ENCODE measurements at regions not wholly inside any gene's neighbourhood (a gene's known extent, or its start where the extent isn't known, plus 50 kb on each side); places are given as distances from the start of the nearest gene placed in this dataset.

- DNase-seq (ENCODE audit: low spot score) (no peak), ATAC-seq (ENCODE audit: insufficient number of reproducible peaks, low FRiP score, low read depth) (no peak)
- H3K4me1 ChIP-seq (ENCODE audit: control insufficient read depth in 1 of 2, low read depth in 2 of 2), result no peaks in the 10 kb centered on the region
- H3K36me3 ChIP-seq, result no peaks in the 10 kb centered on the region
- no peak overlapping the region for H3K4me3 ChIP-seq
- TF ChIP-seq CTCF (IDR thresholded peaks at IDR 0.05), result no peak
- H3K27ac ChIP-seq, result no peak overlapping the region
- H3K9me3 ChIP-seq, result no peaks in the 10 kb centered on the region
- no peaks in the 10 kb centered on the region for H3K27me3 ChIP-seq (replicated peaks; ENCODE audit: insufficient read depth)
Observed at GRCh38 chr14:42424501-42424900, 817.8 kb downstream of the LRFN5 start.

- no peak for ATAC-seq (ENCODE audit: insufficient number of reproducible peaks, low FRiP score, low read depth)
Observed at GRCh38 chr14:42421377-42422078, 814.9 kb downstream of the LRFN5 start.

GRCh38 chr14:42420071-42420470 lies 813.4 kb downstream of the LRFN5 start:
- H3K27ac ChIP-seq, result no peak overlapping the region
- H3K4me3 ChIP-seq, result no peak overlapping the region
- ATAC-seq (ENCODE audit: insufficient number of reproducible peaks, low FRiP score, low read depth), result no peak
- H3K36me3 ChIP-seq, result no peaks in the 10 kb centered on the region
- no peaks in the 10 kb centered on the region for H3K27me3 ChIP-seq (replicated peaks; ENCODE audit: insufficient read depth)
- no peak for TF ChIP-seq CTCF (IDR thresholded peaks at IDR 0.05)
- DNase-seq (ENCODE audit: low spot score), result no peak
- H3K9me3 ChIP-seq, result no peaks in the 10 kb centered on the region
- no peaks in the 10 kb centered on the region for H3K4me1 ChIP-seq (ENCODE audit: control insufficient read depth in 1 of 2, low read depth in 2 of 2)

More at GRCh38 chr14:42421377-42422078, 814.9 kb downstream of the LRFN5 start:
- Histone ChIP-seq H3K27me3 (replicated peaks; ENCODE audit: insufficient read depth) (no peaks in the 10 kb centered on the region), H3K4me1 (ENCODE audit: control insufficient read depth in 1 of 2, low read depth in 2 of 2) (no peaks in the 10 kb centered on the region), H3K27ac (no peak overlapping the region), H3K9me3 (no peaks in the 10 kb centered on the region), H3K36me3 (no peaks in the 10 kb centered on the region), H3K4me3 (no peak overlapping the region)
- TF ChIP-seq CTCF (IDR thresholded peaks at IDR 0.05), result no peak
- no peak for DNase-seq (ENCODE audit: low spot score)

- DNase-seq (ENCODE audit: low spot score), result no peak
- Histone ChIP-seq H3K27me3 (replicated peaks; ENCODE audit: insufficient read depth) (no peaks in the 10 kb centered on the region), H3K36me3 (no peaks in the 10 kb centered on the region), H3K4me3 (no peak overlapping the region), H3K9me3 (no peaks in the 10 kb centered on the region), H3K4me1 (ENCODE audit: control insufficient read depth in 1 of 2, low read depth in 2 of 2) (no peaks in the 10 kb centered on the region), H3K27ac (no peak overlapping the region)
- no peak for ATAC-seq (ENCODE audit: insufficient number of reproducible peaks, low FRiP score, low read depth)
- TF ChIP-seq CTCF (IDR thresholded peaks at IDR 0.05), result no peak
Observed at GRCh38 chr14:42407153-42407552, 800.5 kb downstream of the LRFN5 start.

GRCh38 chr14:42391146-42391834 lies 784.6 kb downstream of the LRFN5 start:
- ATAC-seq (ENCODE audit: insufficient number of reproducible peaks, low FRiP score, low read depth) (no peak), DNase-seq (ENCODE audit: low spot score) (no peak)
- no peak for TF ChIP-seq CTCF (IDR thresholded peaks at IDR 0.05)
- no peaks in the 10 kb centered on the region for H3K4me1 ChIP-seq (ENCODE audit: control insufficient read depth in 1 of 2, low read depth in 2 of 2)
- H3K27ac ChIP-seq, result no peak overlapping the region
- no peaks in the 10 kb centered on the region for H3K9me3 ChIP-seq
- H3K36me3 ChIP-seq, result no peaks in the 10 kb centered on the region
- no peak overlapping the region for H3K4me3 ChIP-seq
- H3K27me3 ChIP-seq (replicated peaks; ENCODE audit: insufficient read depth), result no peaks in the 10 kb centered on the region

All from thoracic aorta (tissue), 2 donors.